Fibroblast of the aortic adventitia (primary cell): ENCODE measurements at regions not wholly inside any gene's neighbourhood (a gene's known extent, or its start where the extent isn't known, plus 50 kb on each side); places are given as distances from the start of the nearest gene placed in this dataset.

Experiments used
- DNase-seq: peaks from one replicate; pipeline ENCODE4 v3.0.0-alpha.2; 2010; ENCODE audit warnings: low read depth
- H3K4me3 ChIP-seq: 2 replicates; pipeline ENCODE4 v1.5.1; 2011; ENCODE audit warnings: low read depth, mild to moderate bottlenecking, control low read depth, low read length, moderate library complexity
- CTCF ChIP-seq: IDR thresholded peaks from 2 replicates; pipeline ENCODE4 v1.5.1; 2011; ENCODE audit warnings: mild to moderate bottlenecking, low read length, control low read depth, inconsistent platforms; ENCODE audit not compliant: insufficient read depth

DNA sequence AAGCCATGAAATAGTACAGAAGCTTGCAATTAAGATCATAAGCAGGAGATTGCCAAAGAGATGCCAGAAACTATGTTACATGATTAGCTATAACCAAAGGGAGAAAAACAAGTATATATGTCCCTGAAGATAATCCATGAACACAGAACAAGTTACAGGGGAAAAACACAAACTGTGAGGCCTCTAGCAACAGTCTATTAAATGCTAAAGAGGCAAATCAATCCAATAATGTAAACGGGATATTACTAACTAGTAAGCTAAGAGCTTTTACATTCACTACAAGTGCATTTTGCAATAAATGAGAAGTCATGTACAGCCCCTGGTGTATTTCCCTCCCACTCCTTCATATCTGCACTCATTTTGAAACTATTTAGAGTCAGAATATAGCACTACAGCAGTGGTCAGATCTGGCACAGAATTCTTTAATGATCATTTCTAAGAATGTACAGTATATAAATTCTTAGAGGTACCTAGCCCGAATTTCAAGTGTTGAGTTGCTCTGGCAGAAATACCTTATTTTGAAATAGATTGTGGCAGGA lies 449.8 kb upstream of the SMIM31 start:
- H3K4me3 ChIP-seq, result no peak overlapping the region
- no peak for TF ChIP-seq CTCF

DNA sequence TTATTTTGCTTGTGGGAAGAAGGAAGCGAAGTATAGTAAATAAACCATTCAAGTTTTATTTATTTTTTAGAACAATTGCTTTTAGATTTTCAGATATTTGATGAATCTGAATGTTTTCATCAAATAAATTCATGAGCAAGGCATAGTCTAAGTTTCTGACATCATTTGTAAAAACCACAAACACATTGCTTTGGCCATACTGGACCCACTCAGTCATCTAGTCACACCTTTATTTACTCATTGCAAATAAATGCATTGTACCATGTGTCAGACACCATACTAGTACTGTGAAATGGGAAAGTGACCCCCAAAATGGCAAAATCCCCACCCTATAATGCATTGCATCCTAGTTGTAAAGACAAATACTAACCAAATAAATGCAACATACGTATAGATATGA lies 449.1 kb upstream of the SMIM31 start:
- no peak for DNase-seq
- no peak for TF ChIP-seq CTCF
- H3K4me3 ChIP-seq, result no peak overlapping the region

More for the DNA sequence above, 449.8 kb upstream of the SMIM31 start:
- DNase-seq, result no peak

- DNase-seq, result no peak
- no peak overlapping the region for H3K4me3 ChIP-seq
Measured at GRCh38 chr4:164307262-164307661, 446.7 kb upstream of the SMIM31 start.

DNA sequence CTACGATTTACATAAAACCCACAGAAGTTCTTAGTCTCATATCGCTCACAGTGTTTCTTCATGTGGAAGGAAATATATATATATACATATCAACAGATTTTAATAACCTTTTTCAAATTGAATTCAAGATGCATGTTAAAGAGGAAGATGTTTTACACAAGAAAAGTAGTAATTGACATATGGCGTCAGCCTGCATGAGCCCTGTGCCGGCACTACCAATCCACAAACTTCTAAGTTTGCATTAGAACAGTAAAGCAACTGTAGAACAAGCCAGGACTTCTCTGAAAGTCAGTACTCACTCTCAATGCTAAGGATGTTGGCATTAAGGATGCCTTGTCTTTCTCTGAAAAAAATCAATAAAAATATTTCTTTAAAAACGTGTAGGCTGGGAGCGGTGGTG lies 441.3 kb upstream of the SMIM31 start:
- H3K4me3 ChIP-seq, result no peak overlapping the region

More at GRCh38 chr4:164307262-164307661, 446.7 kb upstream of the SMIM31 start:
- no peak for TF ChIP-seq CTCF

DNA sequence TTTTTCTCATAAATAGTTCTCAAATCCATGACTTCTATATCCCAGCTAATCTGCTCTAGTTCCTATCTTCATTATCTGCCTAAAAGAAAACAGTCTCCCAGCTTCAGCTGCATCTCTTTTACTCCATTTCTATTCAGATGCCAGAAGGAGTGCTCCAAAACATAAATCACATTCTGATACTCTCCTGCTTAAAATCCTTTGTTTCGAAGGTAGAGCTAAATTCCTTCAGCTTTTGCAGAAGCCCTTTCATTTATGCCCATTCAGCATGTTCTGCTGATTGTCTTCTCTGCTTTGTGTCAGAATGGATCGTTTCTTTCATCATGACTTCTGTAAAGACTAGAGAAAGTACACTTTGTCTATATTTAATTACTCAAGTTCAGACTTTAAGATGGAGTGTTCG lies 440.1 kb upstream of the SMIM31 start:
- no peak for TF ChIP-seq CTCF
- DNase-seq, result no peak

More for the DNA sequence above, 441.3 kb upstream of the SMIM31 start:
- DNase-seq, result no peak
- no peak for TF ChIP-seq CTCF

GRCh38 chr4:164318350-164318749 lies 435.6 kb upstream of the SMIM31 start:
- H3K4me3 ChIP-seq, result no peak overlapping the region
- no peak for TF ChIP-seq CTCF
- DNase-seq, result no peak

More for the DNA sequence above, 440.1 kb upstream of the SMIM31 start:
- H3K4me3 ChIP-seq, result no peak overlapping the region

DNA sequence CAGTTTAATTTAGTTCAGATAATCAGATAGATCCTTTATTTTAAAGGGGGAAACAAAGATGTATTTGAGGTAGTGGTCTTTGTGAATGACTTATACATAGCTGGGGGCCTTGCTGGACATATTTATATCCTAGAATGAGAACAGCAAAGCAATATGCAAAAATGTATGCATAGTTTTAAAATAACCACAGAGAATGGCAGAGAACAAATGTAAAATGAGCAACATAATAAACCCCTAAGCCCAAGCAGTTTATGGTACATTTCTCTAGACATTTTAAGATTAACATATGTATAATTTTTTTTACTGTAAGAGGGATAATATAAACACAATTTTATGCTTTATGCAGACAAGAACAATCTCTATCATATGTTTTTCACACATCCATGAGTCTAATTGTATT lies 434.2 kb upstream of the SMIM31 start:
- DNase-seq, result no peak
- no peak overlapping the region for H3K4me3 ChIP-seq
- TF ChIP-seq CTCF, result no peak
